Prostate gland (tissue), 2 donors: ENCODE measurements at regions not wholly inside any gene's neighbourhood (a gene's known extent, or its start where the extent isn't known, plus 50 kb on each side); places are given as distances from the start of the nearest gene placed in this dataset.

ENCODE experiments used
- DNase-seq: peaks from one replicate; pipeline ENCODE4 v3.0.0-alpha.2; 2019; ENCODE audit warnings: low spot score
- H3K27ac ChIP-seq, 2 donors: fragments of 200-600 bp; sonication (generic); 2 replicates each; pipeline ENCODE4 v1.5.1; 2017 to 2019
- H3K27me3 ChIP-seq: fragments of 200-600 bp; sonication (generic); replicated peaks from 2 replicates; pipeline ENCODE4 v1.5.1; 2019; ENCODE audit not compliant: insufficient read depth
- H3K36me3 ChIP-seq, 2 donors: fragments of 200-600 bp; sonication (generic); 1 replicate in 1 of 2; 2 replicates in 1 of 2; pipeline versions ENCODE4 v1.5.1 to v1.8.1; 2017 to 2019
- H3K4me1 ChIP-seq: fragments of 200-600 bp; sonication (generic); replicated peaks from 2 replicates; pipeline ENCODE4 v1.5.1; 2019
- H3K4me3 ChIP-seq, 2 donors: fragments of 200-600 bp; sonication (generic); 2 replicates each; pipeline ENCODE4 v1.5.1; 2017 to 2019
- H3K9me3 ChIP-seq: fragments of 200-600 bp; sonication (generic); 2 replicates; pipeline ENCODE4 v1.5.1; 2017
- CTCF ChIP-seq, 4 experiments: fragments of 200-600 bp in 2 of 4; fragments of 450-650 bp in 2 of 4; sonication (generic) in 2 of 4; IDR thresholded peaks; 1 replicate in 3 of 4; 2 replicates in 1 of 4; pipeline ENCODE4 v1.5.1; 2016 to 2019; ENCODE audit warnings: antibody characterized with exemption in 4 of 4, mild to moderate bottlenecking in 2 of 4, moderate library complexity in 2 of 4
- POLR2A ChIP-seq: fragments of 450-650 bp; IDR thresholded peaks from one replicate; pipeline ENCODE4 v1.6.1; 2016; ENCODE audit warnings: antibody characterized with exemption, mild to moderate bottlenecking
- POLR2AphosphoS5 ChIP-seq: sonication (generic); formaldehyde crosslinking; IDR thresholded peaks from one replicate; pipeline ENCODE4 v1.6.1; 2017; ENCODE audit warnings: antibody characterized with exemption
- WGBS: methylation state at CpG from one replicate; pipeline ENCODE4 v1.1.5; 2018; 5-methylcytosine and 5-hydroxymethylcytosine counted together
- intact Hi-C: fragments of 100-400 bp; cut with DNase I; formaldehyde crosslinking; loops from one replicate; pipeline ENCODE4 v1.14.2; 2022

GRCh38 chr1:29461115-29461739 is 224.9 kb downstream of the PTPRU start:
- no peak overlapping the region for H3K4me3 ChIP-seq
- 91% methylated on average over 7 of the region's 7 CpGs for WGBS

GRCh38 chr1:29460694-29461093 is 224.4 kb downstream of the PTPRU start:
- Histone ChIP-seq H3K27ac (no peak overlapping the region), H3K27me3 (no peaks in the 10 kb centered on the region), H3K9me3 (no peaks in the 10 kb centered on the region), H3K4me3 (no peak overlapping the region), H3K36me3 (no peaks in the 10 kb centered on the region), H3K4me1 (no peaks in the 10 kb centered on the region)
- intact Hi-C loops = no loop called here
- DNase-seq = no peak
- TF ChIP-seq POLR2A = no peak
- TF ChIP-seq POLR2AphosphoS5 = no peak
- no peak for TF ChIP-seq CTCF (IDR thresholded peaks at IDR 0.05)

More at GRCh38 chr1:29461115-29461739, 224.9 kb downstream of the PTPRU start:
- Histone ChIP-seq H3K9me3 (no peaks in the 10 kb centered on the region), H3K4me1 (no peaks in the 10 kb centered on the region), H3K27ac (no peak overlapping the region), H3K27me3 (no peaks in the 10 kb centered on the region), H3K36me3 (no peaks in the 10 kb centered on the region)
- DNase-seq = no peak
- intact Hi-C loops = no loop called here
- no peak for TF ChIP-seq POLR2A
- no peak for TF ChIP-seq POLR2AphosphoS5
- TF ChIP-seq CTCF (IDR thresholded peaks at IDR 0.05) = no peak

- Histone ChIP-seq H3K27me3 (no peaks in the 10 kb centered on the region), H3K36me3 (no peaks in the 10 kb centered on the region), H3K4me3 (no peak overlapping the region), H3K9me3 (no peaks in the 10 kb centered on the region), H3K27ac (no peak overlapping the region), H3K4me1 (no peaks in the 10 kb centered on the region)
- TF ChIP-seq CTCF (IDR thresholded peaks at IDR 0.05) (no peak), POLR2A (no peak), POLR2AphosphoS5 (no peak)
- 67% methylated on average over 4 of the region's 4 CpGs for WGBS
- no peak for DNase-seq
- intact Hi-C loops = no loop called here
These were observed 223.8 kb downstream of the PTPRU start for GRCh38 chr1:29460041-29460610.

GRCh38 chr1:29459620-29459945 is 223.3 kb downstream of the PTPRU start:
- no peak for TF ChIP-seq POLR2AphosphoS5
- no peak for TF ChIP-seq POLR2A
- TF ChIP-seq CTCF (IDR thresholded peaks at IDR 0.05) = no peak
- DNase-seq = no peak

More at GRCh38 chr1:29459620-29459945, 223.3 kb downstream of the PTPRU start:
- Histone ChIP-seq H3K36me3 (no peaks in the 10 kb centered on the region), H3K27ac (no peak overlapping the region), H3K27me3 (no peaks in the 10 kb centered on the region), H3K9me3 (no peaks in the 10 kb centered on the region), H3K4me1 (no peaks in the 10 kb centered on the region), H3K4me3 (no peak overlapping the region)
- intact Hi-C loops = no loop called here
- WGBS = 62% methylated on average over 6 of the region's 6 CpGs
